AG09319 (cell line): ENCODE measurements at regions not wholly inside any gene's neighbourhood (a gene's known extent, or its start where the extent isn't known, plus 50 kb on each side); places are given as distances from the start of the nearest gene placed in this dataset.
"Not testable (repeated sequence)": the region's sequence is repeated elsewhere in the genome, so short reads cannot be mapped to it uniquely, and the experiment has no call there.

Experiments used
- DNase-seq: peaks from one replicate; pipeline ENCODE4 v3.0.0-alpha.2; 2010; ENCODE audit warnings: low read depth; ENCODE audit errors: extremely low read depth
- CTCF ChIP-seq: IDR thresholded peaks from 2 replicates; pipeline ENCODE4 v1.5.1; 2011; ENCODE audit warnings: low read depth, mild to moderate bottlenecking, inconsistent platforms, low read length, moderate library complexity

- no peak for DNase-seq
- no peak for TF ChIP-seq CTCF
These were observed 378.1 kb upstream of the SORCS1 start for GRCh38 chr10:107542607-107543006.

- no peak for TF ChIP-seq CTCF
- no peak for DNase-seq
These were observed 377.5 kb upstream of the SORCS1 start for GRCh38 chr10:107542016-107542415.

- no peak for TF ChIP-seq CTCF
These were observed 376.5 kb upstream of the SORCS1 start for GRCh38 chr10:107540981-107541380.

GRCh38 chr10:107529350-107529749 is 364.8 kb upstream of the SORCS1 start:
- DNase-seq = no peak
- no peak for TF ChIP-seq CTCF

More at GRCh38 chr10:107540981-107541380, 376.5 kb upstream of the SORCS1 start:
- DNase-seq = no peak

- TF ChIP-seq CTCF = no peak
These were observed 355.8 kb upstream of the SORCS1 start for GRCh38 chr10:107520348-107520747.

GRCh38 chr10:107517811-107518210 is 353.3 kb upstream of the SORCS1 start:
- DNase-seq = no peak
- TF ChIP-seq CTCF = no peak

More at GRCh38 chr10:107520348-107520747, 355.8 kb upstream of the SORCS1 start:
- DNase-seq = no peak

- DNase-seq = no peak
- TF ChIP-seq CTCF = no peak
These were observed 351.8 kb upstream of the SORCS1 start for GRCh38 chr10:107516349-107516748.

GRCh38 chr10:107504011-107504410 is 339.5 kb upstream of the SORCS1 start:
- DNase-seq = not testable (repeated sequence)
